Gastrocnemius medialis (tissue), 4 donors: ENCODE measurements at regions not wholly inside any gene's neighbourhood (a gene's known extent, or its start where the extent isn't known, plus 50 kb on each side); places are given as distances from the start of the nearest gene placed in this dataset.

Experiments used
- ATAC-seq, 2 donors: fragments of 150-250 bp; one replicate each; pipeline ENCODE4 v1.9.1; 2016
- DNase-seq, 2 donors: peaks; one replicate each; pipeline ENCODE4 v3.0.0-alpha.2; 2019
- H3K27ac ChIP-seq, 4 donors: fragments of 200-600 bp; sonication (generic); 1 replicate in 1 of 4; 2 replicates in 3 of 4; pipeline ENCODE4 v1.5.1; 2016 to 2018; ENCODE audit warnings: mild to moderate bottlenecking in 2 of 4, moderate library complexity in 1 of 4
- H3K27me3 ChIP-seq, 3 donors: fragments of 200-600 bp; sonication (generic) in 2 of 3; 1 replicate in 1 of 3; 2 replicates in 2 of 3; pipeline versions ENCODE4 v1.5.1 to v1.6.0; 2016 to 2019; ENCODE audit warnings: mild to moderate bottlenecking in 1 of 3, moderate library complexity in 1 of 3
- H3K36me3 ChIP-seq, 2 donors: fragments of 200-600 bp; sonication (generic) in 1 of 2; one replicate each; pipeline ENCODE4 v1.5.1; 2017 to 2018
- H3K4me1 ChIP-seq, 2 donors: fragments of 200-600 bp; sonication (generic) in 1 of 2; one replicate each; pipeline ENCODE4 v1.5.1; 2016 to 2017; ENCODE audit warnings: mild to moderate bottlenecking in 2 of 2
- H3K4me3 ChIP-seq, 4 donors: fragments of 200-600 bp; sonication (generic) in 3 of 4; 1 replicate in 1 of 4; 2 replicates in 3 of 4; pipeline ENCODE4 v1.5.1; 2016 to 2019; ENCODE audit warnings: mild to moderate bottlenecking in 2 of 4
- H3K9me3 ChIP-seq, 3 donors: fragments of 200-600 bp; sonication (generic) in 2 of 3; 1 replicate in 1 of 3; 2 replicates in 2 of 3; pipeline ENCODE4 v1.5.1; 2016 to 2019
- CTCF ChIP-seq, 5 experiments: fragments of 450-650 bp in 3 of 5; fragments of 200-600 bp in 2 of 5; sonication (generic) in 2 of 5; IDR thresholded peaks in 4 of 5; conservative IDR thresholded peaks in 1 of 5; 1 replicate in 4 of 5; 2 replicates in 1 of 5; pipeline ENCODE4 v1.5.1; 2016 to 2019; ENCODE audit warnings: antibody characterized with exemption in 5 of 5, mild to moderate bottlenecking in 3 of 5, moderate library complexity in 3 of 5
- POLR2A ChIP-seq, 2 donors: fragments of 450-650 bp; IDR thresholded peaks; one replicate each; pipeline ENCODE4 v1.6.1; 2017; ENCODE audit warnings: antibody characterized with exemption in 2 of 2, mild to moderate bottlenecking in 2 of 2, moderate library complexity in 2 of 2
- in situ Hi-C, 4 donors: fragments of 200-750 bp; cut with MboI; loops; one replicate each; pipeline versions ENCODE4 v1.15.0 to v1.8.0; 2017; ENCODE audit warnings: low sequenced_read_pairs in 4 of 4
- intact Hi-C: fragments of 100-400 bp; cut with DNase I; formaldehyde crosslinking; loops from one replicate; pipeline ENCODE4 v1.15.1; 2023; ENCODE audit warnings: low total_unique reads

GRCh38 chr5:17359451-17360011 is 138.5 kb upstream of the TAF11L2 start:
- H3K27me3 ChIP-seq = no peaks in the 10 kb centered on the region
- no peak overlapping the region for H3K4me3 ChIP-seq
- no peak overlapping the region for H3K27ac ChIP-seq
- intact Hi-C loops = no loop called here
- no peaks in the 10 kb centered on the region for H3K4me1 ChIP-seq
- in situ Hi-C loops = no loop called here
- no peaks in the 10 kb centered on the region for H3K9me3 ChIP-seq
- DNase-seq (no peak), ATAC-seq (no peak)
- no peaks in the 10 kb centered on the region for H3K36me3 ChIP-seq
- no peak for TF ChIP-seq POLR2A (IDR thresholded peaks at IDR 0.05)
- TF ChIP-seq CTCF (IDR thresholded peaks at IDR 0.05 in 4 of 5, conservative IDR thresholded peaks at IDR 0.05 in 1 of 5) = no peak

GRCh38 chr5:17360879-17361278 is 137.2 kb upstream of the TAF11L2 start:
- intact Hi-C loops = no loop called here

GRCh38 chr5:17361331-17361730 is 136.7 kb upstream of the TAF11L2 start:
- in situ Hi-C loops = no loop called here

More at GRCh38 chr5:17360879-17361278, 137.2 kb upstream of the TAF11L2 start:
- TF ChIP-seq CTCF (IDR thresholded peaks at IDR 0.05 in 4 of 5, conservative IDR thresholded peaks at IDR 0.05 in 1 of 5) (no peak), POLR2A (IDR thresholded peaks at IDR 0.05) (no peak)
- ATAC-seq = no peak
- in situ Hi-C loops = no loop called here
- Histone ChIP-seq H3K9me3 (no peaks in the 10 kb centered on the region), H3K4me3 (no peak overlapping the region), H3K36me3 (no peaks in the 10 kb centered on the region), H3K4me1 (no peaks in the 10 kb centered on the region), H3K27me3 (no peaks in the 10 kb centered on the region), H3K27ac (no peak overlapping the region)
- DNase-seq = no peak

GRCh38 chr5:17364987-17365810 is 132.8 kb upstream of the TAF11L2 start:
- ATAC-seq = no peak
- DNase-seq = no peak
- Histone ChIP-seq H3K4me3 (no peak overlapping the region), H3K36me3 (no peaks in the 10 kb centered on the region), H3K27me3 (no peaks in the 10 kb centered on the region), H3K4me1 (no peaks in the 10 kb centered on the region), H3K9me3 (no peaks in the 10 kb centered on the region), H3K27ac (no peak overlapping the region)
- TF ChIP-seq POLR2A (IDR thresholded peaks at IDR 0.05) = no peak
- TF ChIP-seq CTCF (IDR thresholded peaks at IDR 0.05 in 4 of 5, conservative IDR thresholded peaks at IDR 0.05 in 1 of 5) = no peak
- in situ Hi-C loops = no loop called here
- intact Hi-C loops = no loop called here

More at GRCh38 chr5:17361331-17361730, 136.7 kb upstream of the TAF11L2 start:
- Histone ChIP-seq H3K36me3 (no peaks in the 10 kb centered on the region), H3K4me1 (no peaks in the 10 kb centered on the region), H3K27me3 (no peaks in the 10 kb centered on the region), H3K4me3 (no peak overlapping the region), H3K9me3 (no peaks in the 10 kb centered on the region), H3K27ac (no peak overlapping the region)
- DNase-seq (no peak), ATAC-seq (no peak)
- intact Hi-C loops = no loop called here
- TF ChIP-seq CTCF (IDR thresholded peaks at IDR 0.05 in 4 of 5, conservative IDR thresholded peaks at IDR 0.05 in 1 of 5) = no peak
- TF ChIP-seq POLR2A (IDR thresholded peaks at IDR 0.05) = no peak
